ENCODE measurements at regions not wholly inside any gene's neighbourhood (a gene's known extent, or its start where the extent isn't known, plus 50 kb on each side); places are given as distances from the start of the nearest gene placed in this dataset.

DNA sequence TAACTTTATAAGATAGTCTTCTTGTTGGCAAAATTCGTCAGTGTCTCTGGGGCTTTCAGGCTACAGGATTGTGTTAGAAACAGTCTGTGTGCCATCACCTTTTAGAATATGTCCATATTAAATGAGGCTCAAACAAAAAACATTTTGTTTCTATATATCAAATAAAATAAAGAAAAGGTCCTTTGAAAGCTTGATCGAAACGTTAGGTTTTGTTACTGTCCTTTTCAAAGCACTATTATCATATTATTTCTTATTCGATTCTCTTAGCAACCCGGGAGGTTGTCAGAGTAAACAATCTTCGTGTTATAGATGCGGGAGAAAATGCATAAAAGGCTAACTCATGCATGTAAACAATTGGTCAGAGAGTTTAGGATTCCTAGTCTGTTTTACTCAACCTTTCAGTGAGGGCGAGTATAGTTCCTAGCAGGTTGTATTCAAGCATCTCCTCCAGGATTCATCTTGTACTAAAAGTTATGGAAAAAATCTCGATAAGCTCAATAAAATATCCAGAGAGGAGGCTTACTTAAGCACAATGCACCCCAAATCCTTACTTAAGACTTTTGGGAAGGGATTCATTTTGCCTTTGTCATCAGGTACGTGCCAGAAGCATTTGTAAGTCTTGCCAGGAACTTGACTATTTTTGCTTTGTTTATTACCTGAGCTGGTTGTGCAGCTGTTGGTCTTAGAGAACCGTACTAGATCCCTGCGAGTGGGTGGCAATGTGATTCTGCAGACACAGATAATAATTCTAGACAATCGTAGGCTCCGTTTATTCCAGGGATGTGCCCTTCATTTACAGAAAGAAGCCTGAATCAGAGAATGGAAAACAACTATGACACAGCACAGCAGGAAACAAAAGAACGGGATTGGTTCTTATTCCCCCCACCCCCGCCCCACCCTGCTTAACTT is 159.6 kb upstream of the ZNF217 start:
- no peak overlapping the region for H3K4me2 ChIP-seq (ENCODE audit: insufficient read depth, low read length)
- no peak for DNase-seq (ENCODE audit: insufficient read length, low spot score, missing footprints)
- no peak overlapping the region for H3K27ac ChIP-seq (ENCODE audit: low read depth, low read length)

DNA sequence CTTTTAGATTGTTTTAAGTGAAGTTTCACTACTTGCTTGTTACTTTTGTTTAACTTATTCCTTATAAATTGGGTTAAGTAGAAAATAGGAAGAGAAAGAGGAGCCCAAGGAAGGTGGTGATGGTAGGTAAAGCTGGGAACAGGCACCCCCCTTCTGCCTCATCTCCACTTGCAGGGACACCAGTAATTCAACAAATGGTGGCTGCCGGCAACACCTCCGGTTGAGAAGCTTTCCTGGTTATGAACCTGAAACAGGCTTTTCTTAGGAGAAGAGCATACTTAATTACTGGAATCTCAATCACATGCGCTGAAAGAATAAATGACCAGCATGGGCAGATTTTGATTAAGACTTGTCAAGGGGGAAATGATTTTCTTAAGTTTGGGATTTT is 158.9 kb upstream of the ZNF217 start:
- H2AFZ ChIP-seq (ENCODE audit: low read length), result peak overlapping the region; percentile 61
- no peak overlapping the region for H3K27ac ChIP-seq (ENCODE audit: low read depth, low read length)
- DNase-seq (ENCODE audit: insufficient read length, low spot score, missing footprints), result no peak
- no peaks in the 10 kb centered on the region for H3K9me3 ChIP-seq (ENCODE audit: low read depth, low read length)
- no peaks in the 10 kb centered on the region for H4K20me1 ChIP-seq (ENCODE audit: insufficient read depth, low read length)
- H3K4me2 ChIP-seq (ENCODE audit: insufficient read depth, low read length), result no peak overlapping the region
- TF ChIP-seq, protein P1, sequence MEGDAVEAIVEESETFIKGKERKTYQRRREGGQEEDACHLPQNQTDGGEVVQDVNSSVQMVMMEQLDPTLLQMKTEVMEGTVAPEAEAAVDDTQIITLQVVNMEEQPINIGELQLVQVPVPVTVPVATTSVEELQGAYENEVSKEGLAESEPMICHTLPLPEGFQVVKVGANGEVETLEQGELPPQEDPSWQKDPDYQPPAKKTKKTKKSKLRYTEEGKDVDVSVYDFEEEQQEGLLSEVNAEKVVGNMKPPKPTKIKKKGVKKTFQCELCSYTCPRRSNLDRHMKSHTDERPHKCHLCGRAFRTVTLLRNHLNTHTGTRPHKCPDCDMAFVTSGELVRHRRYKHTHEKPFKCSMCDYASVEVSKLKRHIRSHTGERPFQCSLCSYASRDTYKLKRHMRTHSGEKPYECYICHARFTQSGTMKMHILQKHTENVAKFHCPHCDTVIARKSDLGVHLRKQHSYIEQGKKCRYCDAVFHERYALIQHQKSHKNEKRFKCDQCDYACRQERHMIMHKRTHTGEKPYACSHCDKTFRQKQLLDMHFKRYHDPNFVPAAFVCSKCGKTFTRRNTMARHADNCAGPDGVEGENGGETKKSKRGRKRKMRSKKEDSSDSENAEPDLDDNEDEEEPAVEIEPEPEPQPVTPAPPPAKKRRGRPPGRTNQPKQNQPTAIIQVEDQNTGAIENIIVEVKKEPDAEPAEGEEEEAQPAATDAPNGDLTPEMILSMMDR (IDR thresholded peaks at IDR 0.05; ENCODE audit: extremely low read depth, low read depth, low read length), result no peak
- peaks cover 18% of the 10 kb centered on the region for H3K4me1 ChIP-seq (ENCODE audit: insufficient read depth, low read length)
- H3K27me3 ChIP-seq (ENCODE audit: insufficient read depth, low read length), result no peaks in the 10 kb centered on the region
- no peak overlapping the region for H3K4me3 ChIP-seq (ENCODE audit: insufficient read depth, low read length)
- H3K79me2 ChIP-seq (ENCODE audit: insufficient read depth, low read length), result no peaks in the 10 kb centered on the region
- H3K36me3 ChIP-seq (ENCODE audit: insufficient read depth, low read length), result no peaks in the 10 kb centered on the region

More for the DNA sequence above, 159.6 kb upstream of the ZNF217 start:
- Histone ChIP-seq H2AFZ (ENCODE audit: low read length) (peak overlapping the region; percentile 29), H4K20me1 (ENCODE audit: insufficient read depth, low read length) (no peaks in the 10 kb centered on the region), H3K9me3 (ENCODE audit: low read depth, low read length) (no peaks in the 10 kb centered on the region), H3K36me3 (ENCODE audit: insufficient read depth, low read length) (no peaks in the 10 kb centered on the region), H3K79me2 (ENCODE audit: insufficient read depth, low read length) (no peaks in the 10 kb centered on the region), H3K4me3 (ENCODE audit: insufficient read depth, low read length) (no peak overlapping the region), H3K4me1 (ENCODE audit: insufficient read depth, low read length) (peaks cover 18% of the 10 kb centered on the region), H3K27me3 (ENCODE audit: insufficient read depth, low read length) (no peaks in the 10 kb centered on the region)
- TF ChIP-seq, protein P1 (IDR thresholded peaks at IDR 0.05; ENCODE audit: extremely low read depth, low read depth, low read length), result no peak

DNA sequence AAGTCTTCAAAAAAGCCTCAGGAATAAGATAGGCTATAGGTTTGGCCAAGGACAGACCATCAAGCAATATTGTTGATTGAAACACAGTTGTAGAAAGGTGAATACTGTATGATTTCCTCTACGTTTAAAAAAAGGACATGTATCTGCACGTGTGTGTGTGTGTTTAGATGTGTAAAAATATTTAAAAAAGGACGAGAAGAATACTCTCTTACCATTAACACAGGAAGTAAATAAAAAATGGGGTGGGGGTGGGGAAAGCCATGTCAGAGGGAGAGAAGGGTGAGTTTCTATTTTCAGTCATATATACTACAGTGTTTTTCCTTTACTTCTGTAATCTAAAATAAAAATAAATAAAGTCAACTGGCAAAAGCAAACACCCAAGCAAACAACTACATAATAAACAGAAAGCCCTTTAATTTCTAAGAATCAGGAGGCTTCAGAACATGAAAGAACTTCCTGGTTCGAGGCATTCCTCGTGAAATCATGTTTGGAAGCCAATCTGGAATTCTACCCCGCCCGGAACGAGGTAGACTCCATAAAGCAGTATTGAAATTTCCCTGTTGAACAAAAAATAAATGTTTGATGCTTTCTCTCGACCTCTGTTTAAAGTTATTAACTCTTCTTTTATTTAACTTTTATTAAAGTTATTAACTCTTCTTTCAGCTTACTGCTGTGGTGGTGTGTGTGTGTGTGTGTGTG is 158.1 kb upstream of the ZNF217 start:
- TF ChIP-seq, protein P1 (IDR thresholded peaks at IDR 0.05; ENCODE audit: extremely low read depth, low read depth, low read length), result no peak

More for the DNA sequence above, 158.1 kb upstream of the ZNF217 start:
- Histone ChIP-seq H3K79me2 (ENCODE audit: insufficient read depth, low read length) (no peaks in the 10 kb centered on the region), H3K4me1 (ENCODE audit: insufficient read depth, low read length) (peaks cover 18% of the 10 kb centered on the region), H3K9me3 (ENCODE audit: low read depth, low read length) (no peaks in the 10 kb centered on the region), H2AFZ (ENCODE audit: low read length) (peak overlapping the region; percentile 88), H3K27ac (ENCODE audit: low read depth, low read length) (peak overlapping the region; percentile 47), H4K20me1 (ENCODE audit: insufficient read depth, low read length) (no peaks in the 10 kb centered on the region), H3K27me3 (ENCODE audit: insufficient read depth, low read length) (no peaks in the 10 kb centered on the region), H3K4me2 (ENCODE audit: insufficient read depth, low read length) (no peak overlapping the region), H3K4me3 (ENCODE audit: insufficient read depth, low read length) (no peak overlapping the region), H3K36me3 (ENCODE audit: insufficient read depth, low read length) (no peaks in the 10 kb centered on the region)
- DNase-seq (ENCODE audit: insufficient read length, low spot score, missing footprints), result no peak
